ENCODE measurements at regions not wholly inside any gene's neighbourhood (a gene's known extent, or its start where the extent isn't known, plus 50 kb on each side); places are given as distances from the start of the nearest gene placed in this dataset.

DNA sequence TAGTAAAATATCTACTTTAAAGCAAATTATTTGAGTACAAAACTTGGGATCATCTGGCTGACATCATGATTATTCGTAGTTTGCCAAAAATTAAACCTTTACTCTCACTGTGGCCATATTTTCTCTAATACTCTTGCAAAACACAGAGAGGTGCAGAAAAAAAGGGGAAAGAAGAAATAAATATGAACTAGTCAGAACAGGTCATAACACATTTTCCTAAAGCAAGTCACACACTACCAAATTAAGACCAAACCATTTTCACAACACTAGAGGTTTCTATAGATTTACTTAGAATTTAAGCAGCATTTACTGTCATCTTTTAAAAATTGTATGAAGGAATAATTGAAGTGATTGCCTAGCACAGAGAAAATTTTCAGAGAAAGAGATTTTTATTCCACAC, 726.1 kb downstream of the SORCS1 start:
- Histone ChIP-seq H2AK9ac (replicated peaks; ENCODE audit: low read depth, low read length, poor library complexity) (no peak overlapping the region), H3K14ac (replicated peaks; ENCODE audit: low read depth, low read length) (no peak overlapping the region), H4K8ac (ENCODE audit: low read depth in 2 of 2, low read length in 2 of 2) (no peak overlapping the region), H3K79me1 (ENCODE audit: low read depth in 1 of 2, low read length in 2 of 2) (no peaks in the 10 kb centered on the region), H2BK15ac (ENCODE audit: low read depth, low read length) (no peak overlapping the region), H2BK120ac (ENCODE audit: low read depth, low read length) (no peak overlapping the region), H3K4ac (ENCODE audit: low read depth, low read length) (no peak overlapping the region), H3K9me3 (ENCODE audit: control insufficient read depth, insufficient read depth, low read length) (peaks cover 3% of the 10 kb centered on the region; the same call in 1 of the 2 replicates), H3K9ac (ENCODE audit: low read depth, low read length) (no peak overlapping the region), H3K18ac (ENCODE audit: low read depth, low read length) (no peak overlapping the region), H2AFZ (replicated peaks; ENCODE audit: low read length, poor library complexity) (no peak overlapping the region), H3K4me3 (ENCODE audit: insufficient read depth, low read depth, low read length) (no peak overlapping the region), H3K4me2 (ENCODE audit: low read depth, low read length) (no peak overlapping the region), H2BK20ac (ENCODE audit: low read depth, low read length) (no peak overlapping the region), H3K23ac (ENCODE audit: low read depth, low read length) (no peak overlapping the region), H3K27ac (ENCODE audit: insufficient read depth, low read length) (no peak overlapping the region), H3K36me3 (ENCODE audit: control insufficient read depth, insufficient read depth, low read length) (no peaks in the 10 kb centered on the region), H3K27me3 (ENCODE audit: control insufficient read depth, insufficient read depth, low read length) (no peaks in the 10 kb centered on the region), H3K4me1 (ENCODE audit: control insufficient read depth, insufficient read depth, low read length) (no peaks in the 10 kb centered on the region), H4K5ac (ENCODE audit: low read depth, low read length) (no peak overlapping the region), H2BK5ac (ENCODE audit: low read depth, low read length, poor library complexity, severe bottlenecking) (no peak overlapping the region), H3K9me1 (ENCODE audit: insufficient read depth, low read length) (no peaks in the 10 kb centered on the region), H4K20me1 (ENCODE audit: insufficient read depth, low read length) (no peaks in the 10 kb centered on the region), H3K56ac (ENCODE audit: extremely low read depth, insufficient read depth, low read length) (no peak overlapping the region), H2AK5ac (ENCODE audit: low read depth, low read length) (no peak overlapping the region), H4K91ac (ENCODE audit: insufficient read depth, low read depth, low read length) (no peak overlapping the region)
- intact Hi-C loops (cut with micrococcal nuclease) = no loop called here
- ChIA-PET CTCF (no interaction called here), POLR2A (ENCODE audit: unreplicated experiment) (no interaction called here)
- in situ Hi-C loops (cut with MboI; ENCODE audit: low sequenced_read_pairs) = no loop called here
- no TSS peak for BruUV-seq (replicated peaks)
- DNase-seq = no peak
- no peak for ATAC-seq (ENCODE audit: low read depth)
- WGBS, 2 experiments (ENCODE audit: extremely low coverage in 2 of 2, insufficient read length in 1 of 2) = no CpG with 5 or more reads among the region's 1 CpG
- TF ChIP-seq RAD21 (IDR thresholded peaks at IDR 0.05; ENCODE audit: low read length) (no peak), MXI1 (IDR thresholded peaks at IDR 0.05; ENCODE audit: borderline replicate concordance, low read depth, low read length) (no peak), NFE2L2 (IDR thresholded peaks at IDR 0.05; ENCODE audit: low read depth, low read length) (no peak), POLR2A (IDR thresholded peaks at IDR 0.05; ENCODE audit: low read depth, low read length) (no peak), BHLHE40 (IDR thresholded peaks at IDR 0.05; ENCODE audit: low read depth, low read length) (no peak), FOS (IDR thresholded peaks at IDR 0.05; ENCODE audit: low read depth, low read length) (no peak), RCOR1 (IDR thresholded peaks at IDR 0.05; ENCODE audit: insufficient replicate concordance, low read length) (no peak), CHD1 (IDR thresholded peaks at IDR 0.05; ENCODE audit: low read depth, low read length) (no peak), SMC3 (IDR thresholded peaks at IDR 0.05; ENCODE audit: low read depth, low read length) (no peak)
- TF ChIP-seq, protein P1, sequence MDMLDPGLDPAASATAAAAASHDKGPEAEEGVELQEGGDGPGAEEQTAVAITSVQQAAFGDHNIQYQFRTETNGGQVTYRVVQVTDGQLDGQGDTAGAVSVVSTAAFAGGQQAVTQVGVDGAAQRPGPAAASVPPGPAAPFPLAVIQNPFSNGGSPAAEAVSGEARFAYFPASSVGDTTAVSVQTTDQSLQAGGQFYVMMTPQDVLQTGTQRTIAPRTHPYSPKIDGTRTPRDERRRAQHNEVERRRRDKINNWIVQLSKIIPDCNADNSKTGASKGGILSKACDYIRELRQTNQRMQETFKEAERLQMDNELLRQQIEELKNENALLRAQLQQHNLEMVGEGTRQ (IDR thresholded peaks at IDR 0.05; ENCODE audit: low read depth, low read length) = no peak
- dilution Hi-C loops (cut with HindIII; ENCODE audit: low sequenced_read_pairs, unreplicated experiment) = no loop called here
